MCF 10A (cell line): ENCODE measurements at regions not wholly inside any gene's neighbourhood (a gene's known extent, or its start where the extent isn't known, plus 50 kb on each side); places are given as distances from the start of the nearest gene placed in this dataset.

Experiments used
- BruUV-seq: library from RNA; stranded (reverse); fragments of 400-500 nt; replicated peaks from 2 replicates; lab custom pipeline; 2021; lab: Mats Ljungman, UMichigan
- CTCF ChIA-PET: fragments of 300-600 bp; sonication (Branson Sonifier 250); formaldehyde crosslinking; extraction: SDS; loops from one replicate; lab custom pipeline; 2021; ENCODE audit warnings: antibody characterized with exemption, inconsistent platforms; lab: Yijun Ruan, JAX
- POLR2A ChIA-PET: fragments of 300-600, 350-650 bp; sonication (Branson Sonifier 250); formaldehyde crosslinking; extraction: SDS; loops from one replicate; lab custom pipeline; 2020; ENCODE audit warnings: antibody characterized with exemption, inconsistent platforms; lab: Yijun Ruan, JAX
- DNase-seq: peaks from one replicate; pipeline ENCODE4 v3.0.0-alpha.2; 2018; ENCODE audit not compliant: unreplicated experiment
- H3K27ac Mint-ChIP-seq: one replicate; pipeline ENCODE4 v1.8.0; 2022; ENCODE audit warnings: mild to moderate bottlenecking, low read depth, mixed read lengths; ENCODE audit not compliant: unreplicated experiment
- H3K27me3 Mint-ChIP-seq: one replicate; pipeline ENCODE4 v1.8.0; 2022; ENCODE audit warnings: mixed read lengths; ENCODE audit not compliant: insufficient read depth, unreplicated experiment
- H3K36me3 Mint-ChIP-seq: one replicate; pipeline ENCODE4 v1.8.0; 2022; ENCODE audit warnings: mild to moderate bottlenecking, moderate library complexity, mixed read lengths; ENCODE audit not compliant: insufficient read depth, unreplicated experiment
- H3K4me1 Mint-ChIP-seq: one replicate; pipeline ENCODE4 v1.8.0; 2022; ENCODE audit warnings: mixed read lengths; ENCODE audit not compliant: insufficient read depth, unreplicated experiment
- H3K4me3 Mint-ChIP-seq: one replicate; pipeline ENCODE4 v1.8.0; 2022; ENCODE audit warnings: mild to moderate bottlenecking, moderate library complexity, mixed read lengths; ENCODE audit not compliant: unreplicated experiment
- H3K9me3 Mint-ChIP-seq: one replicate; pipeline ENCODE4 v1.8.0; 2022; ENCODE audit warnings: mixed read lengths; ENCODE audit not compliant: unreplicated experiment
- CTCF ChIP-seq: fragments of 200-600 bp; IDR thresholded peaks from one replicate; pipeline ENCODE4 v1.8.0; 2022; ENCODE audit warnings: antibody characterized with exemption, mild to moderate bottlenecking; ENCODE audit not compliant: unreplicated experiment
- intact Hi-C: fragments of 100-400 bp; cut with micrococcal nuclease; formaldehyde crosslinking; loops from 2 replicates; pipeline ENCODE4 v1.14.1; 2022

- CTCF ChIA-PET = interaction anchor here (1.5 kb wide), 1 partner anchor 195 kb away, joined by 5 read pairs; no protein-coding TSS in a partner anchor
- intact Hi-C loops = loop anchor here (5.0 kb wide), 1 partner anchor 120 kb away; no protein-coding TSS in a partner anchor
- Mint-ChIP-seq H3K27ac (no peak overlapping the region), H3K9me3 (no peaks in the 10 kb centered on the region), H3K27me3 (no peaks in the 10 kb centered on the region), H3K36me3 (no peaks in the 10 kb centered on the region), H3K4me3 (no peak overlapping the region), H3K4me1 (peaks cover 19% of the 10 kb centered on the region)
- no peak for TF ChIP-seq CTCF
- POLR2A ChIA-PET = interaction anchor here (0.6 to 1.4 kb wide), 3 partner anchors 8 to 973 kb away, joined by 3 read pairs; no protein-coding TSS in a partner anchor
- BruUV-seq = no TSS peak
- DNase-seq = peak; percentile 81
Observed at GRCh38 chr2:47631792-47632398, 61.1 kb upstream of the KCNK12 start.

- no peak for TF ChIP-seq CTCF
- H3K36me3 Mint-ChIP-seq = no peaks in the 10 kb centered on the region
- H3K27me3 Mint-ChIP-seq = peaks cover 3% of the 10 kb centered on the region
- no peaks in the 10 kb centered on the region for H3K9me3 Mint-ChIP-seq
- POLR2A ChIA-PET = interaction anchor here (0.7 kb wide), 1 partner anchor 972 kb away, joined by 3 read pairs; no protein-coding TSS in a partner anchor
- H3K4me1 Mint-ChIP-seq = peaks cover 19% of the 10 kb centered on the region
- intact Hi-C loops = loop anchor here (5.0 kb wide), 1 partner anchor 121 kb away; no protein-coding TSS in a partner anchor
- H3K27ac Mint-ChIP-seq = peak overlapping the region; percentile 44
- DNase-seq = no peak
- BruUV-seq = no TSS peak
- CTCF ChIA-PET = interaction anchor here (1.5 kb wide), 1 partner anchor 194 kb away, joined by 5 read pairs; no protein-coding TSS in a partner anchor
- no peak overlapping the region for H3K4me3 Mint-ChIP-seq
Observed at GRCh38 chr2:47631306-47631705, 60.5 kb upstream of the KCNK12 start.

GRCh38 chr2:47629501-47630460, 59.0 kb upstream of the KCNK12 start:
- Mint-ChIP-seq H3K4me1 (peaks cover 19% of the 10 kb centered on the region), H3K9me3 (no peaks in the 10 kb centered on the region), H3K27ac (no peak overlapping the region), H3K36me3 (no peaks in the 10 kb centered on the region), H3K27me3 (peaks cover 18% of the 10 kb centered on the region), H3K4me3 (no peak overlapping the region)
- intact Hi-C loops = loop anchor here (5.0 kb wide), 1 partner anchor 123 kb away; no protein-coding TSS in a partner anchor
- ChIA-PET POLR2A (no interaction called here), CTCF (interaction anchor here (0.7 kb wide), 1 partner anchor 201 kb away, joined by 3 read pairs; no protein-coding TSS in a partner anchor)
- no peak for TF ChIP-seq CTCF
- BruUV-seq = no TSS peak
- no peak for DNase-seq

- H3K27me3 Mint-ChIP-seq = peaks cover 27% of the 10 kb centered on the region
- no peaks in the 10 kb centered on the region for H3K9me3 Mint-ChIP-seq
- TF ChIP-seq CTCF = no peak
- intact Hi-C loops = no loop called here
- POLR2A ChIA-PET = no interaction called here
- H3K36me3 Mint-ChIP-seq = no peaks in the 10 kb centered on the region
- H3K27ac Mint-ChIP-seq = no peak overlapping the region
- H3K4me3 Mint-ChIP-seq = no peak overlapping the region
- peaks cover 19% of the 10 kb centered on the region for H3K4me1 Mint-ChIP-seq
- no peak for DNase-seq
- BruUV-seq = no TSS peak
- CTCF ChIA-PET = interaction anchor here (0.7 kb wide), 1 partner anchor 201 kb away, joined by 3 read pairs; no protein-coding TSS in a partner anchor
Observed at GRCh38 chr2:47628904-47629303, 58.1 kb upstream of the KCNK12 start.
